GM19240 (cell line): ENCODE measurements at regions not wholly inside any gene's neighbourhood (a gene's known extent, or its start where the extent isn't known, plus 50 kb on each side); places are given as distances from the start of the nearest gene placed in this dataset.

ENCODE experiments used
- DNase-seq: peaks from one replicate; pipeline ENCODE4 v3.0.0; 2011; ENCODE audit warnings: low spot score; ENCODE audit not compliant: insufficient read length

DNA sequence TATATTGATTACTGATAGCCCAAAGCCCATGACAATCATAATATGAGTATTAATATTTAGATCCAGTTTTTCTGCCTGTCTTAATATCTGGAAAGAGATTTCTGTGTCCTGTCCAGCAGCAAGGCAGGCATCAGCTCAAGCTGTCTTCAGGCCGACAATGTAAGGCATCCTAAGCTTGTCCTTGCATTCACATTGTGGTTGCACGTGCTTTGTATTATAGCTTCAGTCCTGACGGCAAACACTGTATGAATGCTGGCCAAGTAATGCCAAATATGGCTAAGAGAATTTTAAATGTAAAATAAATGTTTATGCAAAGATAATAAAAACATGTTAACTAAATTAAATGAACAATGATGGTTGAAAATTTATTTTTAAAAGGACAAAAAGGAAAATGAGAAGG is 255.7 kb upstream of the RPS6KA3 start:
- DNase-seq: no peak

DNA sequence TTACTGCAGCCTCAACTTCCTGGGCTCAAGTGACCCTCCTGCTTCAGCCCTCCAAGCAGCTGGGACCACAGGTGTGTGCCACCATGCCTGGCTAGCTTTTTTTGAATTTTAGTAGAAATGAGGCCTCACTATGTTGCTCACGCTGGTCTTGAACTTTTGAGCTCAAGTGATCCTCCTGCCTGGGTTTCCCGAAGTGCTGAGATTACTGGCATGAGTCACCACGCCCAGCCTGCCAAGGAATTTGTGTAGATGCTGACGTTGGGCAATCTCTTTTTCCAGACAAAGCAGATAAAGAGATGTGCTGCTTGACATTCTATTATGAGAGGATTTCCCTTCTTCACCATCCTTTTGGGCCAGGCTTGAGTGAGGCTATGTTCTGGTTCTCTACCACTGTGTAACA is 254.5 kb upstream of the RPS6KA3 start:
- no peak for DNase-seq

DNA sequence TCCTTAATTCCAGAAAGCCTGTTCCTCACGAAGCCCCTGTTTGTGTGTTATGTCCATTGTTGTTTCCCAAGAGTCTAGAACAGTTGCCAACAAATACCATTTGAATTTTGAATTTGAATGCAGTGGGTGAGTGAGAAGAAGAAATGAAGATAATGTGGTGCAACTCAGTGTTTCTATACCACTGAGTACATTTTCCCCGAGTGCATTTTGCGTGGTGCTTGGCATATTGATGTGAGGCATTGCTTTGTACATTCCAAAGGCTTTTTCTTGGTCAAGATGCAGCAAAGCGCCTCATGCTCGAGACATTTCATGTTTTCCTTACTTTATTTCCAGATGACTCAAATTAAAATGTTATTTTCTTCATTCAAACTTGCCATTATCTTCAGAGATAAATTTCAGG is 253.1 kb upstream of the RPS6KA3 start:
- no peak for DNase-seq

DNA sequence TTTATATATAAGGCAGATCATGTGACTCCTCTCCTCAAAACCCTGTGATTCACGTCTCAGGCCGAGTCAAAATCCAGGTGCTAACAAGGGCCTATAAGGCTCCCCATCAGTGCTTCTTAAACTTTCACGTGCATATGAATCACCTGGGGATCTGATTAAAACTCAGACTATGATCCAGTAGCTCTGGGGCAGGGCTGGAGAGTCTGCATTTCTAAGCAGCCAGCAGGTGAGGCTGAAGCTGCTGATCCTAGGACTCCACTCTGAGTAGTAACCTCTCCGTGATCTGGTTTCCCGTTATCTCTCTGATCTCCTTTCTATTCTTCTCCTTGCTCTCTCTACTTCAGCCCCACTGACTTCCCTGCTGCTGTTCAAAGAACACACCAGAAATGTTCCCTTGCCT is 252.4 kb upstream of the RPS6KA3 start:
- no peak for DNase-seq

DNA sequence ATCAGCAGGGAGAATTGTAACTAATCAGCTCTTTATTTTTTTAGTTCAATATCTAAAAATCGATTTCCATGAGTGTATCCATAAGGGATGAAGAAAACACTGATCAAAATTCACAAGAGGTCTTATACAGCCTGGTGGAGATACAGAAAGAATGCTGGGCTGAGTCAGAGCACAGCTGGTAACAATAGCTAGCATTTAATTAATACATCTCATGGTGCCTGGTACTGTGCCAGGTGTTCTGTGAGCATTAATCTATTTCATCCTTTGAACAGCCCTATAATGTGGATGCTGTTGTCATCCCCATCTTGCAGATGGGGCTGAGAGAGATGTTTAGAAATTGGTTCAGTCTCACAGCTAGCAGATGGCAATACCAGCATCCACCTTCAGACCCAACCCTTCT is 250.9 kb upstream of the RPS6KA3 start:
- DNase-seq: no peak

DNA sequence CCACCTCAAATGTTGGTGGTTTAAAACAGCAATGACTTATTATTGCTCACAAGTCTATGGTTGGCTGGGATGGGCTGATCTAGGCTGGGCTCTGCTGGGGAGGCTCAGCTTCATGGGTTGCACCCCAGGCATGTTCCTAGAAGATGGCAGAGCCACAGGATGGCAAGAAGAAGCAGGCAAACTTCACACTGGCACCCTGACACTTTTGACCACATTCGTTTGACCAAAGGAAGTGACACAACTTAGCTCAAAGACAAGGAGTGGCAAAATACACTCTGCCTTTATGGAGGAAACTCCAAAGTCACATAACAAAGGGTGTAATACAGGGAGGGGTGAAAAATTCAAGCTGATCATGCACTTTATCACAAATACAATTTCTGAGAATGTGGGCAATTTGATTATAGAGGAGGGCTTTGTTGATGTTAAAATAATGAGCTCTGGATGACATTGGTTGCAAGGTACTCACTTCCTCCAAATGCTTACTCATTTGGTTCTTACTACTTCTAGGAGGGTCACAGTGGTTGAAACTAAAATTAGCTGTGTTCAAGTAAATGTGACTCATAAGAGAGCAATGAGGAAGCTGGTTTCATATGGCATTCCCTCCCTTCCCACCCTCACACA is 249.2 kb upstream of the RPS6KA3 start:
- DNase-seq: peak; percentile 11

DNA sequence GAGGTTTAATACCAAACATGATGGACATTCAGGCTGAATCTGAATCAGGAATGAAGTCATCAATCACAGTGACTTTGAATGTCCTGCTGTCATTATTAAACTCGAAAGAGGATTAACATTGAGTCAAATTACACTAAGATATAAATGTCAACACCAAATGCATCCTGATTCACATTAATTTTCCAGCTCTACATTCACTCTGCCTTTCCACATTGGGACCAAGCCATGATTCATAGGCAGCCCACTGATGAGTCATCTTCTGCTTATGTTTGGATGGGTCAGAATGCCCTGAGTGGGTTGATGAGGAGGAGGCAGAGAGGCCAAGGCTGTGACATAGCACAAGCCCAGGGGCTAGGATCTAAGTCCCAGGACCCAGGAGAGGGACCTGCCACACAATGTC is 247.6 kb upstream of the RPS6KA3 start:
- no peak for DNase-seq

DNA sequence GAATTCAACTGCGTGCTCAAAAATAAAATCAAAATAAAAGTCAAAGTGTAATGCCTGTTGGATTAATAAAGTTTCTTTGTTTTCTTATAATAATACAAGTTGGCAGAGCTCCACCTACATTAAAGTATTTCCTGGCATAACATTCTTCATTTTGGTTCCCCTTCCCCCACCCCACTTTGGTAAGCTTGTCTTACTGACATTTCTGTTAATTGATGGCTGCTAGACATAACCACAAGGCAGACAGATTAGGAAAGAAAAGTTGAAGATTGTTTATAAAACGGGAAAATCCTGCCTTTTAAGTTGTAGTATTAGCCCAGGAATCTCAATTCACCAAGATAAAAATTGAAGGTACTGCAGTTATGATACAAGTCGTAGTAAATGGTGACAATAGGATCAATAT is 246.5 kb upstream of the RPS6KA3 start:
- DNase-seq: no peak

DNA sequence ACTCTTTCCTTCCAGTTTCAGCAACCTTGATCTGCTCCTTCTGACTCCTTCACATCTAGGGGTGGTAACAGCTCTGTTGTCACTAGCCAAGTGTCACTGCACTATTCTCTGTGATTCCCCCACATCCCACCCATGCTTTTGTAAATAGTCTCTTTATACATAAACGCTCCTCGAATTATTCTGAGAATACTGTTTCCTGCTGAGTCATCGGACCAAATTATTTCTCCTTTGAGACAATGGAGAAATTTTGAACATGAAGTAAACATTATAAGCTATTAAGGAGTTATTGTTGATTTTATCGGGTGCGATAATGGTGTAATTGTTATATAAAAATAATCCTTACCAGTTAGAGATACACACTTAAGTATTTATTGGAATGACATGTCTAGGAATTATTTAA is 245.1 kb upstream of the RPS6KA3 start:
- DNase-seq: no peak

DNA sequence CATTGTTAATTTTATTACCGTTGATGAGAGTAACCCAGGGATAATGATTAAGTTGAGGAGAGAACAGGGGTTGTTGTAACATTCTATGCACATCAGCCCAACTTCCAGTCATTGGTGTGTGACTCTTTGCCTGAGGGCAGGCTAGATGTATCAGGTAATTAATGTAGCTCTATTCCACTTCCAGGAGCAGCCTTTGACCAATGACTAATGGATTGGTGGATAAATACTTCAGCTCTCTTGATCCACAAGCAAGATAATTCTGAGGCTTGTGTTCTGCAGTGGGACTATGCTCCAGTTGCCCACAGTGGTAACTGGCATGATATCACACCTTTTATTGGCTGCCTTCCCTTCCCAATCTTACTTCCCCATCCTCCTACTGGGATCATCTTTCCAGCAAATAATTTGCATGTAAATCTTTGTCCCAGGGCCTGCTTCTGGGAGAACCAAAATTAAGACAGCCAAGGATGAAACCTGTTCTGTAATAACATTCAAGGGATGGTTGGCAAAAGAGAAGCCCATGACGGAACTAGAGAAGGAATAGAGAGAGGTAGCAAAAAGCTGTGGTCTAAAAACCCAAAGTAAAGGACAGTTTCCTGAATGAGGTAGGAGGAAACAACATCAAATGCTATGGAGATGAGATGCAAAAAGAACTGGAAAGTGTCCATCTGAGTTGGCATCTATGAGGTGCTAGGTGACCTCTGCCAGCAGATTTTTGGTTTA is 241.4 kb upstream of the RPS6KA3 start:
- DNase-seq: no peak

DNA sequence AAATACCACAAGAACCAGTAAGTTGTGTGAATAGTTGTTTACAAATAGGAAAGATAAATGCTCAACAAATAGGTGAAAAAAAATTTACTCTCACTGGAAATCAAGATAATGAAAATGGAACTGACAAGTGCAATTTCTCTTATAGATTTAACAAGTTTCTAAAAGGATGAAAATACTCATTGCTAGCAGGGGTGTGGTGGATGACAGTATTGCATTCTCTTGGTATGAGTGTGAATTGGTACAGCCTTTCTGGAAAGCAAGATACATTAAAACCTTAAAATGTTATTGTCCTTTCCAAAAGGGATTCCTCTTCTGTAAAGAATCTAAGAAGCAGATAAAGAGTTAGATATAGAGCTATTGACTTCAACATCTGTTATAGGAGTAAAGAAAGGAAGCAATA is 240.0 kb upstream of the RPS6KA3 start:
- no peak for DNase-seq

DNA sequence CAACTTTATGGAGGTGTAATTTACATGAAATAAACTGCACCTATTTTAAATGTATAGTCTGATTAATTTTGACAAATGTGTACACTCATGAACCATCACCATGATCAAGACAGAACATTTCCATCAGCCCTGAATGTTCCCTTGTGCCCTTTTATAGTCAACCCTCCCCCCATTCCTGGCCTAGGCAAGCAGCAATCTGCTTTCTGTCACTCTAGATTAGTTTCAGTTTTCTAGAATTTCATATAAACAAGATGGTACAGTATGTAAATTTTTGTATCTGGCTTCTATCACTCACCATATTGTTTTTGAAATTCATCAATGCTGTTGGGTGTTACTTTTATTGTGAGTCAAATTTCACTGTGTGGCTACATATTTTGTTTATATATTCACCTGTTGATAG is 234.2 kb upstream of the RPS6KA3 start:
- DNase-seq: no peak

DNA sequence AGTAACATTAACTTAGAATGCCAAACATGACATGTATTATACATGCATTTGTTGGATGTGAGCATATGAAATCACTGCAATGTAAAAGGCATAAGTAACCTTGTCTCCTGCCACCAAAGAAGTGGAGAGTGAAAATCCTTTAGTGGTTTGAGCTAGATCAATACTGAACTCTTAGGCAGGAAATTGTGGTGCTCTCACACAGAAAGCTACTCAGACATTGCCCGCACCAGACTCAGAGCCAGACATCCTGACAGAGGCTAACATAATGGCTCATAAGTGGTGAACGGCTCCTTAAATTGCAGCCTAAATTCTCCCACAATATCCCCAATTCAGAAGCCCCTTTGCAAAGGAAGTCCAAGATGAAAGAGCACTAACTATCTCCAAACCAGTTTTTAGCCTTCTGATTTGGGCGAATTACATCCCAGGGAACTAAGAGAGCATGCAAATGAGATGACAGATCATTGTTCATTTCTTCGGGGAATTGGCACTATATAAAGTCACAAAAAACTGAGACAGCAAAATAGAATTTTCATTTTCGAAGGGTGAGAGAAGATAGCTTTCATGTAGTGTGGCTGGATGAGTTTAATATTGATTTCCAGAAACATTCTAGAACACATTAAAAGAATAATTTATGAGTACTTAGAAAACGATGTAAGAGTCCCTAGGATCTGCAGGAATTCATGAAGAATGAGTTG is 233.6 kb upstream of the RPS6KA3 start:
- no peak for DNase-seq

DNA sequence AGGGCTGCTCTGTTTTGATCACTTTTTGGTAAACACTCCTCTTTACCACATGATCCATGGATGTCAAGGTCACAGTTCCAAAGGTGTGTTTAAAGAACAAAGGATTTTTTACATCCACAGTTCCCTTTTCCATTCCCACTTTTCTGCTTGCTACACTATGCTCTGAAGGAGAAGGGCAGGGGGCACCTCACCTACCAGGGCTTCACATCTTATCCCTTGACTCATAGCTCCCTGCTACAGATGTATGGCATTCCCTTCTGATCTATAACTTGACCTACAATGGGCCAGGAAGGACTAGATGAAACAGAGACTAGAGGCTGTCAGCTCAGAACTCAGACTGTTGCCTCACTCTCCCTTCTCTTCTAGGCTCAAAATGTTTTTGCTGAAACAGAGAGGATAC is 233.1 kb upstream of the RPS6KA3 start:
- DNase-seq: no peak

DNA sequence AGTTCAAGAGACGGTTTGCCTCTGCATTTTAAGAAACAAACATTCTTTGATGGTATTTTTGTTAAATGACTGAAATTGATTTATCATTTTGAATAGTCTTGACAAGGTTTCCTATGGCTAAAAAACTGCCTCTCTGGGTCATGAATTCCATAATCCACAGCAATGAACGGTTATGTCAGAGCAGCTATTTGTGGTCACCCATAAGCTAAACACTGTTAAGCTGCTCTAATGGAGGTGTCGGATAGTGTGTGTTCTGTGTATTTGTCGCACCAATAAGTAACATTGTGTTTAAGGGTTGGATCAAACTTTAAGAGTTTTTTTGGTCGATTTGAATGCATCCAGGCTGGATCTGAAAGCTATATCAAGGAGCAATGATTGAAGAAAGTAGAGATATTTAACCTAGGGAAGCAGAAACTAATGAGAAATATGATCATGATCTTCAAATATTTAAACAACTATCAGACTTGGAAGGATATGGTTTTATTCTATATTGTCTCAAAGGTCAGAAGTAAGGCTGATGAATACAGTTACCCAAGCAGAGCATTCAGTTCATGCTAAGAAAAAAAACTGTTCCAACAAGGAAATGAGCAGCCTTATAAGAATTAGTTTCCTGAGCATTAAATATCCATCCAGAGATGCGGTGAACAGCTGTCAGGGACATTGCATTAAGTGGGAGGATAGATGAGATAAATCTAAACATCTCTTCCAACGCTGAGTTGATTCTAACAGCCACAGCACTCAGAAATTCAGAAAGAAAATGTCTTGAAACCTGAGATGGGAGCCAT is 232.3 kb upstream of the RPS6KA3 start:
- DNase-seq: no peak

DNA sequence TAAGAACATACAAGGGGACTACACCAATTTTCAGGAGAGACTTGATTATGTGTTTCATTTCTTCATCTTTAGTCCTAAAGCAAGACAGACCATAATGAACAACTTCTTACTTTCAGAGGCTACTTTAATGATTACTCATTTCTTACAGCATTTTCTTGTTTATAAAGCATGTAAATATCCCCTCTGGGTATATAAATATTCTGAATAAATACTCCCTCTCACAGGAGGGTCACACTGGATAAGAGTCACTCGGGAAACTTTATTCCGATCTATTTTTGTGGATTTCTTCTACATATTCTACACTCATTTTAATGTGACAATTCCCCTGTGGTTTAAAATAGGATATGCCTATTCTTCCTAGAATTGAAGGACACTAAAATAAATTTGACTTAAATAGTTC is 228.9 kb upstream of the RPS6KA3 start:
- DNase-seq: no peak

DNA sequence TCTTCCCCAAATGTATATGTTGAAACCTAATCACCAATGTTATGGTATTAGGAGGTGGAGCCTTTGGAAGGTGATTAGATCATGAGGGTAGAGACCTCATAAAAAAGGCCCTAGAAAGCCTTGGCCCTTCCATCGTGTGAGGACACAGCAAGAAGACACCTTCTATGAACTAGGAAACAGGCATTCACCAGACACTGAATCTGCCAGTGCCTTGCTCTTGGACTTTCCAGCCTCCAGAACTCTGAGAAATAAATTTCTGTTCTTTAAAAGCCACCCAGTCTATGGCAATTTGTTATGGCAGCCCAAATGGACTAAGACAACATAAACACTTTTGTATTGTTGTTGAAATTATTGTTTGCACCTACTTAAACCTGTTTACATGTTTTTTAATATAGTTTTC is 221.8 kb upstream of the RPS6KA3 start:
- no peak for DNase-seq

DNA sequence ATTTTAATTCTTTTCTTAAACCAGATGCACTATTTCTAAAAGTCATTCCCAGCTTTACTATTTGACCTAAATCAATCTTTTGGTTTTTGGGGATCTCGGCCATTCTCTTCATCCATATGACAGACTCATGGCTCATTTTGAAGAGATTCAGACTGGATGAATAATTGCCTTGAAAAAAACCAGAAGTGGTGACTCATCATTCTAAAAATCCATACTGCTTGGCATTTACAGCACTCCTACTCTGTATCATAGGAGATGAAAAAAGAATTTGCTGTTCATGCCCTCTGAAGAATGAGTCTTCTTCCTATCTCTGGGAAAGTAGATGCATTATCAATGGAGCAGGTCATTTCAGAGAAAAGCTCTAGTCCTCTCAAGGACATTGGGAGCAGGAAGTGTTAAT is 220.5 kb upstream of the RPS6KA3 start:
- no peak for DNase-seq

DNA sequence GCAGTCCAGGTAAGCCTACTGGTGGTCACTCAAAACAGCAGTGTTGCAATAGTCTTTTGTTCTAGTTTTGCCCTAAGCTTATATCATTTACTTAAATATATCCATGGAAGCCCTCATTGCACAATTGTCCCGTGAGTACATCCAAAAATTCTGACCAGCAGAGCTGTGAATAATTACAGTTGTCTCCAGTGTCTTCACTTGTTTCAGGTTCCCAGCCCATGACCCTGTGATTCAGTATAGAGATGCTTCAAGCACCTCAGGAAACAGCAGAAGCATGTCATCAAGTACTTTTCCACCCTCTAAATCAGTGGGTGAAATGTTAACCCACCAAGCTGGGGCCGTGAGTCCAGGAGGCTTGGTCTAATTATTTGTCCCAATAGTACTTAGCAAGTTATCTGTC is 214.9 kb upstream of the RPS6KA3 start:
- no peak for DNase-seq

DNA sequence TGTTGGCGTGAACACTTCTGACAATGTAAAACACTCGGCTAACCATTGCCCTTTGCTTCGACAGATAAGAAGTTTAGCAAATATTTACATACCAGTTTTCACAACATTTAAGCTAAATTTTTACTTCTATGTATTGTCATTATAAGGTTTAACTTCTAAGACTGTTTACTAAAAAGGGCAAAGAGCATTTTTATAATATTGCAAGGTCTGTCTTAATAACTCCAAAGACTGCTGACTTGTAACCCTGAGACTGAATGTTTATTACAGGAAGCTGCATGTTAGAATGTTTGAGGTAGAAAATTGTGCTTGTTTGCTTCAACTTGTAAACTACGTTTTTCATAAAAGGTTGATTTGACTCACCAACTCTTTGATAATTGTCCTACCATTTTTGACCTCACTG is 213.2 kb upstream of the RPS6KA3 start:
- no peak for DNase-seq

DNA sequence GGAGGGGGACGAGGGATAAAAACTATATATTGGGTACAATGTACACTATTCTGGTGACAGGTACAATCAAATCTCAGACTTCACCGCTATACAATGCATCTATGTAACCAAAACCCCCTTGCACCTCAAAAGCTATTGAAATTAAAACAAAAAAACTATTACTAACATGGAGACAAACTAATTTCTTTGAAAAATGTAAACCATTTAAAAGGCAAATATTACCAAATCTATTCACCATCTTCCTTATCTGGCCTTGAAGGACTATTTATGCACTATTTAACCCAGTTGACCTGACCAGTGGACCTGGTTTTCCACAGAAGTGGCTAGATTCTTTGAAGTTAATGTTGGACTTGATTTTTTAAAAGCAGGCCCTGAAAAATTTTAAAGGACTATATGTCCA is 212.3 kb upstream of the RPS6KA3 start:
- DNase-seq: no peak

DNA sequence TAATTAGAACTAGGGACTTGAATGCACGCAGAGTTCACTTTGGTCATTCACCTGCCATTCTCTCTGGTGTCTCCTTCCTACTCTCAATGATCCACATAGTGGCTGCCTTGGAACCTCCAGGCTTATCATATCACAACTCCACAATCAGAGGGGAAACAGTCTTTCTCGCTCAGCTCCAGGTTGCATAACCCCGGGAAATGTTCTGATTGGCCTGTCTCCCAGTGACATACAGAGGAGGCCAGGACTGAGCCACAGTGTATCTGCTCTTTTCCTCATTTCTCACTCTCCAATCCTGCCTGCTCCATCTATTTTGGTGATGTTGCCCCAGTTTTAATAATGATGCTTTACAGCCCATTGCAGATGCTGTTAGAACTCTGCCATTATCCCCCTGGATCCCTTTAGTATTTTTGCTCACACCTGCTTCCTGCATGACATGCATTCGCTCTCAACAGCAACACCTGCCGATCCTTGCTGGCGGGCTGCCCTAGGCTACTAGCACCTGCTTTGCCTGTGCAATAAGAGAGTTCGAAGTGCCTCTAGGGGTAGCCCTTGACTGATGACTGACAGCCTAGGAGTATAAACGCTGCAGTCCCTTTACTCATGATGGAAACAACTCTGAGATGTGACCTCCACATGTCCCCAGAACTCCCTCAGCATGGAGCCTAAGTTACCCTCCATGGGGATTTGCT is 211.3 kb upstream of the RPS6KA3 start:
- no peak for DNase-seq
